ENCODE measurements at regions not wholly inside any gene's neighbourhood (a gene's known extent, or its start where the extent isn't known, plus 50 kb on each side); places are given as distances from the start of the nearest gene placed in this dataset.

- TF ChIP-seq SPI1 (IDR thresholded peaks at IDR 0.05; ENCODE audit: low read depth, low read length) (no peak), POU2F2 (IDR thresholded peaks at IDR 0.05; ENCODE audit: low read depth, low read length) (no peak)
- no peak for DNase-seq (ENCODE audit: insufficient read length, low spot score)
- FAIRE-seq = no peak
These were observed 617.4 kb downstream of the BRINP1 start for GRCh38 chr9:118751848-118752223.

GRCh38 chr9:118761016-118761790 is 608.0 kb downstream of the BRINP1 start:
- FAIRE-seq (no peak), DNase-seq (ENCODE audit: insufficient read length, low spot score) (no peak)
- TF ChIP-seq POU2F2 (IDR thresholded peaks at IDR 0.05; ENCODE audit: low read depth, low read length) = no peak
- no peak for TF ChIP-seq POLR2AphosphoS5 (IDR thresholded peaks at IDR 0.05; ENCODE audit: low read depth, low read length)
- TF ChIP-seq PAX5 (IDR thresholded peaks at IDR 0.05; ENCODE audit: insufficient read depth, low read length, severe bottlenecking) = no peak
- no peak for TF ChIP-seq SPI1 (IDR thresholded peaks at IDR 0.05; ENCODE audit: low read depth, low read length)
- no peak for TF ChIP-seq TAF1 (IDR thresholded peaks at IDR 0.05; ENCODE audit: low read depth, low read length)
- no peak for TF ChIP-seq POLR2A (IDR thresholded peaks at IDR 0.05; ENCODE audit: low read depth, low read length)

- TF ChIP-seq PAX5 (IDR thresholded peaks at IDR 0.05; ENCODE audit: insufficient read depth, low read length, severe bottlenecking) (no peak), SPI1 (IDR thresholded peaks at IDR 0.05; ENCODE audit: low read depth, low read length) (no peak), POLR2A (IDR thresholded peaks at IDR 0.05; ENCODE audit: low read depth, low read length) (no peak)
- no peak for FAIRE-seq
These were observed 601.7 kb downstream of the BRINP1 start for GRCh38 chr9:118767571-118767970.

GRCh38 chr9:118782790-118783463 is 586.3 kb downstream of the BRINP1 start:
- DNase-seq (ENCODE audit: insufficient read length, low spot score) = no peak
- TF ChIP-seq SPI1 (IDR thresholded peaks at IDR 0.05; ENCODE audit: low read depth, low read length) (no peak), PAX5 (IDR thresholded peaks at IDR 0.05; ENCODE audit: insufficient read depth, low read length, severe bottlenecking) (no peak), POLR2A (IDR thresholded peaks at IDR 0.05; ENCODE audit: low read depth, low read length) (no peak), POU2F2 (IDR thresholded peaks at IDR 0.05; ENCODE audit: low read depth, low read length) (no peak), TAF1 (IDR thresholded peaks at IDR 0.05; ENCODE audit: low read depth, low read length) (no peak), POLR2AphosphoS5 (IDR thresholded peaks at IDR 0.05; ENCODE audit: low read depth, low read length) (no peak)
- no peak for FAIRE-seq

More at GRCh38 chr9:118767571-118767970, 601.7 kb downstream of the BRINP1 start:
- DNase-seq (ENCODE audit: insufficient read length, low spot score) = no peak

GRCh38 chr9:118784033-118784432 is 585.2 kb downstream of the BRINP1 start:
- DNase-seq (ENCODE audit: insufficient read length, low spot score) (no peak), FAIRE-seq (no peak)
- TF ChIP-seq SPI1 (IDR thresholded peaks at IDR 0.05; ENCODE audit: low read depth, low read length) (no peak), PAX5 (IDR thresholded peaks at IDR 0.05; ENCODE audit: insufficient read depth, low read length, severe bottlenecking) (no peak), POLR2AphosphoS5 (IDR thresholded peaks at IDR 0.05; ENCODE audit: low read depth, low read length) (no peak), POU2F2 (IDR thresholded peaks at IDR 0.05; ENCODE audit: low read depth, low read length) (no peak), TAF1 (IDR thresholded peaks at IDR 0.05; ENCODE audit: low read depth, low read length) (no peak), POLR2A (IDR thresholded peaks at IDR 0.05; ENCODE audit: low read depth, low read length) (no peak)

GRCh38 chr9:118785456-118785855 is 583.8 kb downstream of the BRINP1 start:
- TF ChIP-seq POLR2A (IDR thresholded peaks at IDR 0.05; ENCODE audit: low read depth, low read length) (no peak), POLR2AphosphoS5 (IDR thresholded peaks at IDR 0.05; ENCODE audit: low read depth, low read length) (no peak), PAX5 (IDR thresholded peaks at IDR 0.05; ENCODE audit: insufficient read depth, low read length, severe bottlenecking) (no peak), TAF1 (IDR thresholded peaks at IDR 0.05; ENCODE audit: low read depth, low read length) (no peak), SPI1 (IDR thresholded peaks at IDR 0.05; ENCODE audit: low read depth, low read length) (no peak), POU2F2 (IDR thresholded peaks at IDR 0.05; ENCODE audit: low read depth, low read length) (no peak)
- no peak for FAIRE-seq

GRCh38 chr9:118786877-118787276 is 582.4 kb downstream of the BRINP1 start:
- TF ChIP-seq POLR2A (IDR thresholded peaks at IDR 0.05; ENCODE audit: low read depth, low read length) (no peak), SPI1 (IDR thresholded peaks at IDR 0.05; ENCODE audit: low read depth, low read length) (no peak), POLR2AphosphoS5 (IDR thresholded peaks at IDR 0.05; ENCODE audit: low read depth, low read length) (no peak), POU2F2 (IDR thresholded peaks at IDR 0.05; ENCODE audit: low read depth, low read length) (no peak), TAF1 (IDR thresholded peaks at IDR 0.05; ENCODE audit: low read depth, low read length) (no peak), PAX5 (IDR thresholded peaks at IDR 0.05; ENCODE audit: insufficient read depth, low read length, severe bottlenecking) (no peak)
- no peak for FAIRE-seq

More at GRCh38 chr9:118785456-118785855, 583.8 kb downstream of the BRINP1 start:
- DNase-seq (ENCODE audit: insufficient read length, low spot score) = no peak

GRCh38 chr9:118809160-118809625 is 560.0 kb downstream of the BRINP1 start:
- TF ChIP-seq POLR2AphosphoS5 (IDR thresholded peaks at IDR 0.05; ENCODE audit: low read depth, low read length) (no peak), TAF1 (IDR thresholded peaks at IDR 0.05; ENCODE audit: low read depth, low read length) (no peak), POU2F2 (IDR thresholded peaks at IDR 0.05; ENCODE audit: low read depth, low read length) (no peak), POLR2A (IDR thresholded peaks at IDR 0.05; ENCODE audit: low read depth, low read length) (no peak), PAX5 (IDR thresholded peaks at IDR 0.05; ENCODE audit: insufficient read depth, low read length, severe bottlenecking) (no peak), SPI1 (IDR thresholded peaks at IDR 0.05; ENCODE audit: low read depth, low read length) (no peak)
- DNase-seq (ENCODE audit: insufficient read length, low spot score) (no peak), FAIRE-seq (no peak)

More at GRCh38 chr9:118786877-118787276, 582.4 kb downstream of the BRINP1 start:
- DNase-seq (ENCODE audit: insufficient read length, low spot score) = no peak

- no peak for FAIRE-seq
- DNase-seq (ENCODE audit: insufficient read length, low spot score) = no peak
- no peak for TF ChIP-seq POU2F2 (IDR thresholded peaks at IDR 0.05; ENCODE audit: low read depth, low read length)
- no peak for TF ChIP-seq POLR2AphosphoS5 (IDR thresholded peaks at IDR 0.05; ENCODE audit: low read depth, low read length)
- TF ChIP-seq TAF1 (IDR thresholded peaks at IDR 0.05; ENCODE audit: low read depth, low read length) = no peak
- no peak for TF ChIP-seq PAX5 (IDR thresholded peaks at IDR 0.05; ENCODE audit: insufficient read depth, low read length, severe bottlenecking)
- TF ChIP-seq POLR2A (IDR thresholded peaks at IDR 0.05; ENCODE audit: low read depth, low read length) = no peak
- TF ChIP-seq SPI1 (IDR thresholded peaks at IDR 0.05; ENCODE audit: low read depth, low read length) = no peak
These were observed 539.9 kb downstream of the BRINP1 start for GRCh38 chr9:118829334-118829733.

All from GM12891 (cell line).